Stimulated activated CD4-positive, alpha-beta T cell treated with anti-CD3 and anti-CD28 coated beads, Interleukin-1b, Interleukin-23, amount 100 ng/mL, for 4 hours (primary cell): ENCODE measurements at regions not wholly inside any gene's neighbourhood (a gene's known extent, or its start where the extent isn't known, plus 50 kb on each side); places are given as distances from the start of the nearest gene placed in this dataset.

ENCODE experiments used
- DNase-seq, 2 donors: peaks; one replicate each; pipeline ENCODE4 v3.0.0-alpha.2; 2020; ENCODE audit warnings: low read depth in 2 of 2

- peak in 1 of 2 donors; percentile 9 for DNase-seq
Observed at GRCh38 chr9:19999491-20000057, 210.7 kb upstream of the SLC24A2 start.

GRCh38 chr9:19998823-19999455, 210.1 kb upstream of the SLC24A2 start:
- DNase-seq, result no peak

- no peak for DNase-seq
Observed at GRCh38 chr9:19998153-19998552, 209.3 kb upstream of the SLC24A2 start.

- DNase-seq, result no peak
Observed at GRCh38 chr9:19995619-19996018, 206.8 kb upstream of the SLC24A2 start.

GRCh38 chr9:19994296-19994695, 205.5 kb upstream of the SLC24A2 start:
- no peak for DNase-seq

- DNase-seq, result no peak
Observed at GRCh38 chr9:19992556-19992955, 203.7 kb upstream of the SLC24A2 start.

GRCh38 chr9:19989213-19989612, 200.4 kb upstream of the SLC24A2 start:
- DNase-seq, result no peak

GRCh38 chr9:19988281-19988680, 199.4 kb upstream of the SLC24A2 start:
- no peak for DNase-seq

GRCh38 chr9:19985081-19985480, 196.2 kb upstream of the SLC24A2 start:
- no peak for DNase-seq

GRCh38 chr9:19976226-19976625, 187.4 kb upstream of the SLC24A2 start:
- DNase-seq, result peak; percentile 15 to 18

- no peak for DNase-seq
Observed at GRCh38 chr9:19975499-19975898, 186.7 kb upstream of the SLC24A2 start.

GRCh38 chr9:19969721-19970120, 180.9 kb upstream of the SLC24A2 start:
- no peak for DNase-seq

GRCh38 chr9:19967888-19968459, 179.1 kb upstream of the SLC24A2 start:
- DNase-seq, result no peak

GRCh38 chr9:19967216-19967887, 178.5 kb upstream of the SLC24A2 start:
- DNase-seq, result no peak

- no peak for DNase-seq
Observed at GRCh38 chr9:19965336-19965735, 176.5 kb upstream of the SLC24A2 start.

- DNase-seq, result no peak
Observed at GRCh38 chr9:19947996-19948395, 159.2 kb upstream of the SLC24A2 start.

- DNase-seq, result no peak
Observed at GRCh38 chr9:19946441-19947109, 157.7 kb upstream of the SLC24A2 start.

- DNase-seq, result no peak
Observed at GRCh38 chr9:19941874-19942273, 153.0 kb upstream of the SLC24A2 start.

GRCh38 chr9:19940811-19941535, 152.1 kb upstream of the SLC24A2 start:
- DNase-seq, result no peak

GRCh38 chr9:19939734-19940278, 151.0 kb upstream of the SLC24A2 start:
- DNase-seq, result no peak

GRCh38 chr9:19938990-19939733, 150.3 kb upstream of the SLC24A2 start:
- DNase-seq, result no peak
